HUES48 (cell line): ENCODE measurements at regions not wholly inside any gene's neighbourhood (a gene's known extent, or its start where the extent isn't known, plus 50 kb on each side); places are given as distances from the start of the nearest gene placed in this dataset.
A peak's percentile ranks its signal among the peaks of the same experiment; 100 is the strongest.

ENCODE experiments used
- H3K27ac ChIP-seq: one replicate; pipeline ENCODE4 v1.7.0; 2013; ENCODE audit warnings: low read depth, low read length, inconsistent platforms
- H3K27me3 ChIP-seq: 2 replicates; pipeline ENCODE4 v1.6.1; 2013; ENCODE audit warnings: mild to moderate bottlenecking, low read length; ENCODE audit not compliant: control insufficient read depth, insufficient read depth
- H3K36me3 ChIP-seq: 2 replicates; pipeline ENCODE4 v1.6.1; 2013; ENCODE audit warnings: low read length; ENCODE audit not compliant: control insufficient read depth, insufficient read depth
- H3K4me1 ChIP-seq: 2 replicates; pipeline ENCODE4 v1.6.1; 2013; ENCODE audit warnings: mild to moderate bottlenecking, low read length; ENCODE audit not compliant: control insufficient read depth, insufficient read depth
- H3K4me3 ChIP-seq: 2 replicates; pipeline ENCODE4 v1.5.1; 2013; ENCODE audit warnings: mild to moderate bottlenecking, low read depth, low read length
- H3K9ac ChIP-seq: 2 replicates; pipeline ENCODE4 v1.6.1; 2013; ENCODE audit warnings: mild to moderate bottlenecking, low read depth, low read length, moderate library complexity
- H3K9me3 ChIP-seq: 2 replicates; pipeline ENCODE4 v1.6.1; 2013; ENCODE audit warnings: low read length; ENCODE audit not compliant: control insufficient read depth, insufficient read depth

GRCh38 chr2:59314031-59314766 is 1073.1 kb upstream of the FANCL start:
- Histone ChIP-seq H3K4me3 (no peak overlapping the region), H3K36me3 (no peaks in the 10 kb centered on the region), H3K9me3 (no peaks in the 10 kb centered on the region)

GRCh38 chr2:59312967-59313940 is 1072.1 kb upstream of the FANCL start:
- Histone ChIP-seq H3K27ac (no peak overlapping the region), H3K9me3 (no peaks in the 10 kb centered on the region), H3K27me3 (no peaks in the 10 kb centered on the region), H3K4me3 (no peak overlapping the region), H3K9ac (no peak overlapping the region), H3K36me3 (no peaks in the 10 kb centered on the region), H3K4me1 (no peaks in the 10 kb centered on the region)

More at GRCh38 chr2:59314031-59314766, 1073.1 kb upstream of the FANCL start:
- Histone ChIP-seq H3K27me3 (no peaks in the 10 kb centered on the region), H3K27ac (no peak overlapping the region), H3K9ac (no peak overlapping the region), H3K4me1 (no peaks in the 10 kb centered on the region)

DNA sequence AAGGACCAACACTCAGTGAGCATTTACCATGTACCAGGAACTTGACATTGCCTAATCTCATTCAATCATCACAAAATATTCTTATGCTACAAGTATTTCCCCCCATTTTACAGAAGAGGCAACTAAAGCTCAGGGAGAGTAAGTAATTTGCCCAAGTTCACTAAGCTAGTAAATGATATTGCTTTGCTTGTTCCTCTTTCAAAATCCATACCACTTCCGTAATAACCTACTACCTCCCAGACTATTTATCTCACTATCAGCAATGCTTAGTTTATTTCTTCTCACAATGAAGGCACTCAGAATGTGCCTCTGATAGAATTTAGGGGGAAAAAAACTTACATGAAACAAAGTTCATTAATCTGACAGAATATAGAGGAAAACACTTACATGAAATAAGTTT is 1070.9 kb upstream of the FANCL start:
- Histone ChIP-seq H3K4me1 (no peaks in the 10 kb centered on the region), H3K9me3 (no peaks in the 10 kb centered on the region), H3K4me3 (no peak overlapping the region), H3K9ac (no peak overlapping the region), H3K27me3 (no peaks in the 10 kb centered on the region), H3K36me3 (no peaks in the 10 kb centered on the region), H3K27ac (no peak overlapping the region)

GRCh38 chr2:59308108-59308507 is 1067.0 kb upstream of the FANCL start:
- H3K4me1 ChIP-seq: no peaks in the 10 kb centered on the region

DNA sequence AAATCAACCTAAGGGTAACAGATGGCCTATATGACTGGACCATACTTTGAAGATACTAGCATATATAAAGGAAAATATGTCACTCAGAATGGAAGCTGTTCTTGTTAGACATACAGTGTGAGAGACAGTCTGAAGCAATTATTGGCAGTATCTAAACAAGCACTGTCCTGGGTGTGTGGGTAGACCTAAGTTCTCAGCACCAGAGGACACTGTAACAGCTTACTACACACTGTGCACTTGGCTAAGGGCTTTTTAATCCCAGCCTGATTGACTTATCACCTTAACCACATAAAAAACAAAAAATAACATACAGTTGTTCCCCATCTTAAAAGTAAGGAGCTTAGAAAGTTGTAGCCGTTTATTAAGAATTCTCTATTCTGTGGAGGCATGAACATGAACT is 1066.1 kb upstream of the FANCL start:
- Histone ChIP-seq H3K27ac (no peak overlapping the region), H3K4me3 (no peak overlapping the region), H3K9ac (no peak overlapping the region), H3K27me3 (no peaks in the 10 kb centered on the region), H3K9me3 (no peaks in the 10 kb centered on the region), H3K4me1 (peaks cover 2% of the 10 kb centered on the region; the same call in 1 of the 2 replicates), H3K36me3 (no peaks in the 10 kb centered on the region)

More at GRCh38 chr2:59308108-59308507, 1067.0 kb upstream of the FANCL start:
- Histone ChIP-seq H3K36me3 (no peaks in the 10 kb centered on the region), H3K4me3 (no peak overlapping the region), H3K27ac (no peak overlapping the region), H3K9me3 (no peaks in the 10 kb centered on the region), H3K27me3 (no peaks in the 10 kb centered on the region), H3K9ac (no peak overlapping the region)

DNA sequence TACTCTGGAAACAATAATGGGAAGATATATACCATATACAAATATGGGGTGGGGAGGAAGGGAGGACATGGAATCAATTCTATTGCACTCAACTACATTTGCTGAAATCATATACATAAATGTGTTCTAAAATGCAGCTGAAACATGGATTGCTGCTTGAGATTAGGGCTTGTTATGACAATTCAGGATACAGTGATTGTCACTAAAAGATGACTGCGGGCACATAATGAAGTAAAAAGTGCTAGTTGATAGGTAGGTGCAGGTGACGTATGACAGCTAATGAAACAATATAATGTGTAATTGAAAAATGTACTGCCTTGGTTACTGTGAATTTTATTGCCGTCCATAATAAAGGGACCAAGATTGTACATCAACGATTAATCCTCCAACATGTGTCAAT is 1062.1 kb upstream of the FANCL start:
- H3K9ac ChIP-seq: no peak overlapping the region
- H3K27me3 ChIP-seq: no peaks in the 10 kb centered on the region
- no peaks in the 10 kb centered on the region for H3K36me3 ChIP-seq
- H3K27ac ChIP-seq: no peak overlapping the region
- no peaks in the 10 kb centered on the region for H3K9me3 ChIP-seq
- peaks cover 22% of the 10 kb centered on the region for H3K4me1 ChIP-seq
- H3K4me3 ChIP-seq: no peak overlapping the region

GRCh38 chr2:59302683-59303082 is 1061.6 kb upstream of the FANCL start:
- Histone ChIP-seq H3K4me1 (peaks cover 23% of the 10 kb centered on the region), H3K27ac (no peak overlapping the region), H3K4me3 (no peak overlapping the region), H3K27me3 (no peaks in the 10 kb centered on the region), H3K9me3 (no peaks in the 10 kb centered on the region), H3K36me3 (no peaks in the 10 kb centered on the region), H3K9ac (no peak overlapping the region)

GRCh38 chr2:59301466-59302402 is 1060.6 kb upstream of the FANCL start:
- Histone ChIP-seq H3K36me3 (no peaks in the 10 kb centered on the region), H3K27me3 (no peaks in the 10 kb centered on the region), H3K9ac (no peak overlapping the region), H3K4me3 (peak overlapping the region; percentile 19; the same call in 1 of the 2 replicates), H3K27ac (no peak overlapping the region), H3K4me1 (peaks cover 23% of the 10 kb centered on the region), H3K9me3 (no peaks in the 10 kb centered on the region)

DNA sequence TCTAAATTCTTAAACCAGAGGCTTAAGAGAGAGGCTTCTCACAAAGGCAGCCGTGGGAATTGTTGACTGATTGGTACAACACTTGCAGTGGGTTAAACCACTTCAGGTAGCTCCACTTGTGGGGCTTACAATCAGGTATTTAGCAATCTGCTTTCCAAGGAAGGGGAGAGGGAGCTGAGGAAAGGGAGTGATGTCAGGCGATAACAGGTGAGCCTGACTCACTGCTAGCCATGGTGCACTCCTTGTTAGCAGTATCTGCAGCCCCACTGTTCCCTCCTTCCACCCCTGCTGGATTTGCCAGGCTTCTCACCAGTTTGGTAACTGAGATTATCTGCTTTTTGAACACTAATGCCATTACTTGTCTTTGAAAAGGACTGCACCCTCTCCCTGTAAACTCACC is 1056.7 kb upstream of the FANCL start:
- H3K27me3 ChIP-seq: no peaks in the 10 kb centered on the region
- no peak overlapping the region for H3K4me3 ChIP-seq

GRCh38 chr2:59296279-59296678 is 1055.2 kb upstream of the FANCL start:
- H3K36me3 ChIP-seq: no peaks in the 10 kb centered on the region
- H3K4me3 ChIP-seq: no peak overlapping the region
- H3K9ac ChIP-seq: no peak overlapping the region
- no peak overlapping the region for H3K27ac ChIP-seq
- H3K27me3 ChIP-seq: no peaks in the 10 kb centered on the region
- H3K9me3 ChIP-seq: no peaks in the 10 kb centered on the region
- H3K4me1 ChIP-seq: peaks cover 19% of the 10 kb centered on the region

More for the DNA sequence above, 1056.7 kb upstream of the FANCL start:
- Histone ChIP-seq H3K4me1 (peaks cover 29% of the 10 kb centered on the region), H3K9me3 (no peaks in the 10 kb centered on the region), H3K27ac (no peak overlapping the region), H3K9ac (no peak overlapping the region), H3K36me3 (no peaks in the 10 kb centered on the region)
